GM12891 (cell line): ENCODE measurements at regions not wholly inside any gene's neighbourhood (a gene's known extent, or its start where the extent isn't known, plus 50 kb on each side); places are given as distances from the start of the nearest gene placed in this dataset.

ENCODE experiments used
- DNase-seq: peaks from one replicate; pipeline ENCODE4 v3.0.0; 2011; ENCODE audit warnings: low spot score; ENCODE audit not compliant: insufficient read length
- FAIRE-seq: peaks from 2 replicates; lab custom pipeline; 2011; peaks lifted over from hg19 to GRCh38; lab: Jason Lieb, UNC
- PAX5 ChIP-seq: IDR thresholded peaks from 2 replicates; pipeline ENCODE4 v1.6.1; 2011; ENCODE audit warnings: low read length, moderate library complexity, mild to moderate bottlenecking; ENCODE audit not compliant: insufficient read depth, severe bottlenecking
- POLR2A ChIP-seq: IDR thresholded peaks from 2 replicates; pipeline ENCODE4 v1.6.1; 2011; ENCODE audit warnings: low read depth, low read length, control low read depth
- POLR2AphosphoS5 ChIP-seq: IDR thresholded peaks from 2 replicates; pipeline ENCODE4 v1.6.1; 2011; ENCODE audit warnings: low read depth, low read length, control low read depth
- POU2F2 ChIP-seq: IDR thresholded peaks from 2 replicates; pipeline ENCODE4 v1.6.1; 2011; ENCODE audit warnings: low read depth, mild to moderate bottlenecking, control low read depth, low read length, moderate library complexity
- SPI1 ChIP-seq: IDR thresholded peaks from 2 replicates; pipeline ENCODE4 v1.6.1; 2011; ENCODE audit warnings: low read depth, low read length, control low read depth
- TAF1 ChIP-seq: IDR thresholded peaks from 2 replicates; pipeline ENCODE4 v1.6.1; 2011; ENCODE audit warnings: low read depth, low read length, control low read depth

DNA sequence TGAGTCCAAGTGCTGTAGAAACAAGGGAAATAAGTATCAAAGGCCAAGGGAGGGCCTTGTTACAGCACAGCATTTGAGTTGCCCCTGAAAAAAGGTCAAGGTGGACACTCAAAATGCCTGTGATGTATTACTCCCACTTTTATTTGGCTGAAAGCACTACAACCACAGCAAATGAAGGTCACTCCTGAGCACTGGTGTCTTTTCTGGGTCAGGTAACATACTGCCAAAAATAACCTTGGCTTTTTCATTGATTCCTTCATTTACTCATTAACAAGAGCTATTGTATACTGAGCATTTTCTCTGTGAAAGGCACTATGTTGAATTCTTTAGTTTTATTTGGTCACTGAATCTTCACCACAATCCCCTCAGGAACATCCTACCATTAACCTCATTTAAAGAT is 590.3 kb downstream of the BCL11A start:
- DNase-seq (no peak), FAIRE-seq (no peak)
- no peak for TF ChIP-seq SPI1
- TF ChIP-seq PAX5 = no peak
- no peak for TF ChIP-seq POLR2AphosphoS5
- no peak for TF ChIP-seq POU2F2
- TF ChIP-seq TAF1 = no peak
- TF ChIP-seq POLR2A = no peak

DNA sequence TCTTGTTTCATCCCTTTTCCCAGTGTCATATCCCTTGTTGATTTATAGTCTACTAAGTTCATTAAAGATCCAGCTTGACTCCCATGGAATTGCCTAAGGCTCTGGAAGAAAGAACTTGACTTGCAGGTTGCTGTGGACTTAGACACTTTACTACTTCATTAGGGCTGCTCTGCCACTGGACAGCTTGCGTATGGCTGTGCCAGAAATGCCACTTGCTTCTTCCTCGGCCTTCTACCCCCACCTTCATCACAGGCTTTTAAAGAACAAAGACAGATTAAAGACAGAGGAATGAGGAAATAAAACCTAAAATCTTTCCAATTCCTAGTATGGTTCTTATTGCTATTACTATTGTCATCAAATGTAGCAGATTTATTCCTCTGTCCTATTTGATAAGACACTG is 591.7 kb downstream of the BCL11A start:
- DNase-seq (no peak), FAIRE-seq (no peak)
- TF ChIP-seq TAF1 = no peak
- TF ChIP-seq SPI1 = no peak
- no peak for TF ChIP-seq POLR2A
- no peak for TF ChIP-seq POU2F2

DNA sequence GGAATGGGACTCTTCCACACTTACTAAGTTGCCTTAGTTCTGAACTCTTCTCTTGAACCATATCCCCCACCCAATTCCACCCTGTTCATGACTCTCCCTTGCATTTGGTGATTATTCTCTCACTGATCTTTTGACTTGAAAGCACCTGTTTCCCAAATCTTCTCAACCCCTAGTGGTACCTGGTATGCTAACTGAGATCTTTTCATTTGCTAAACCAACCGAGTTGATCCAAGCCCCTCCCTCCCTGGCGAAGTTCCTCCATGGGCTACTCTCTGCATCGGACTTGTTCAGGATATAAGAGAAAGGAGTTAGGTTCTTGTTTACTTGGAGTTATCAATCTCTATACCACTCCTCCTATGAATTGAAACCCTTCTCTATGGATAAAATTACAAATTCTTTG is 593.5 kb downstream of the BCL11A start:
- no peak for TF ChIP-seq POLR2AphosphoS5
- TF ChIP-seq PAX5 = no peak
- TF ChIP-seq POLR2A = no peak
- TF ChIP-seq SPI1 = no peak
- no peak for TF ChIP-seq POU2F2
- no peak for TF ChIP-seq TAF1
- DNase-seq (no peak), FAIRE-seq (no peak)

DNA sequence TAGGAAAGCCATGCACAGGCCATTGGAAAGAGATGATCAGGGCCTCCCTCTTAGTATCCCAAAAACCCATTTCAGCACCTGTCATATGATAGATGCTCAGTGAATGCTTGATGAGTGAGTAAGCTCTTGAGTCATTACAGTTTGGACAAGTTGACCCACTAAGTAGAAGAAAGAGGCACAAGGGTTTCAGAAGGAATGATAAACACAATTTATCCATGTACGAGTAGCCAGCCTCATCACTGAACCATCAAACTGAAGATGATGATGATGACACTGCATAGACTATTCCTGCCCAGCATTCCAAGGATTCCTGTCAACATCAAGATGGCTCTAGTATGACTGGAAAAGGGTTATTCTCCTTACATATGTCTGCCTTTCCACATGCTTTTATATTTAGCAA is 596.0 kb downstream of the BCL11A start:
- DNase-seq (no peak), FAIRE-seq (no peak)
- TF ChIP-seq TAF1 = no peak
- no peak for TF ChIP-seq POLR2A
- TF ChIP-seq POLR2AphosphoS5 = no peak
- TF ChIP-seq SPI1 = no peak
- TF ChIP-seq POU2F2 = no peak
- no peak for TF ChIP-seq PAX5

DNA sequence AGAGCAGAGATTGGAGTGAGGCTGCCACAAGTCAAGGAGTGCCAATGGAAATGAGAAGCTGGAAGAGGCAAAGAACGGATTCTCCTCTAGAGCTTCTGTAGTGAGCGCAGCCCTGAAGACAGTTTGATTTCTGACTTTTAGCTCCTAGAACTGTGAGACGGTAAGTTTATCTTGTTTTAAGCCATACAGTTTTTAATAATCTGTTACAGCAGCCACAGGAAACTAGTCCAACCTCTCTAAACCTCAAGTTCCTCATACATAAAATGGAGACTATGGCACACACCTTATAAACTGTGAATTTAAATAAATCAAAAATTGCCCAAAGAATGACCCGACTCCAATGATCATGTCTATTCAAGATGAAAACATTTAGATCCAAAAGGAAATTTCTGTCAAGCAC is 596.5 kb downstream of the BCL11A start:
- no peak for FAIRE-seq
- TF ChIP-seq PAX5 (no peak), SPI1 (no peak), TAF1 (no peak), POLR2AphosphoS5 (no peak), POU2F2 (no peak), POLR2A (no peak)
- no peak for DNase-seq

DNA sequence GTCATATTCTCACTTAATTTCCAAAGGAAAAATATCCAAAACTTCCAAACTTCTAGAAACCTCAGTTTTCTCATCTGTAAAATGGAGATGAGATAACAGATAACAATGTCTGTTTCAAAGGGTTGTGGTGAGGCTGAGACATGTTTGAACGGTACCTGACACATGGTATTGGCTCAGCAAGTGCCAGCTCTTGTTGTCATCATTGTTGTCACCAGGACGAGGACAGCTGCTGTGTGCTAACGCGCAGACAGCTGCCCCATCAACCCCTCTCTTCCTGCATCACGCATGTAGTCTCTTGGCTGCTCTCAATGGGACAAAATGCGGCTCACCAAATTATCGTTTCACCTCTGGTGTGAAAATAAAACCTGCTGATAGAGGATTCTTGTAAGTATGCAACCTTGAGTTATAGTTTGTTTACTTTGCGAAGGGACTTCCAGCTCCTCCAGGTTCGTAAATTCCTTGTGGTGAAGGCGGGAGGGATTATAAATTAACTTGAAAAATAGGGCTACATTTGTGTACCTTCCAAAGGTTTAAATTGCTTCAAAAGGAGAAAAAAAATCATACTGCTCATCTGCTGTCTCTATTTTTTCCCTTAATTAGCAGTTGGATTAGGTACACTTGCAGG is 605.4 kb downstream of the BCL11A start:
- FAIRE-seq = no peak
- no peak for TF ChIP-seq POLR2A
- no peak for TF ChIP-seq POLR2AphosphoS5
- no peak for TF ChIP-seq TAF1
- no peak for DNase-seq

DNA sequence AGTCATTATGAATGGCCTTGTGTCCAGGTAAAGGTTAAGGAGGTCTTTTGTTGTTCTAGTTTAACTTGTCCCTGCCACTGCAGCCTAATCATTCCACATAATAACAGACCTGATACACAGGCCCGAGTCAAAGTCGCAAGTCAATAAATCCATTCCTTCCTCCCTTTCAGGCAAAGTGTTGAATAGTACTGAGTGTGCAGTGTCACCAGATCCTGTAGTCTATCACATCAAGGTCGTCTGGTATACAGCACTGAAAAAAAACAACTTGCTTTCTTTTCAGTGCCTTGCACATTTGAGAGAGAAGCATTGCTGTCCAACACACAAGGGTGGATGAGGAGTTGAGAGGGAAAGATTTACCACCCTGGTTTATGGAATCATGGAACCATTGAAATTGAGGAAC is 606.2 kb downstream of the BCL11A start:
- no peak for TF ChIP-seq POLR2AphosphoS5
- no peak for FAIRE-seq

DNA sequence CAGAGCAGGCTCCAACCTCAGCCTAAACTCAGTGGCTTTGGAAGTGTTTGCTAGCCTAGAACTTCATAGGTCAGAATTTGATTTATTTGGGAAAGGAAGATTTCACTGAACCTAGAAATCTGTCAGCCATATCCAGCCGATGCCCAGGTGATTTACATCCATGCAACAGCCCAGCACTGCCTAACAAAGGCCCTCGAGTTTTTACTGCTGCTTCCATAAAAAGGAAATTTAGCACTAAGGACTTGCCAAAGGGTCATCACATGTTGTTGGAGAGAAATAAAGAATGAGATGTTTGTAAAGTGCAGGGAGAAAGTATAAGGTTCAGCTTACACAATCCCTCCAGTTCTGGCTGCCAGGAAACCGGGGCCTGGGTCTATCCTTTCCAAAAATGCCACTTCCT is 614.2 kb downstream of the BCL11A start:
- TF ChIP-seq POU2F2 = no peak
- TF ChIP-seq POLR2AphosphoS5 = no peak
- TF ChIP-seq SPI1 = no peak
- TF ChIP-seq PAX5 = no peak
- TF ChIP-seq POLR2A = no peak
- TF ChIP-seq TAF1 = no peak
- no peak for FAIRE-seq
- DNase-seq = no peak

More for the DNA sequence above, 606.2 kb downstream of the BCL11A start:
- DNase-seq = no peak

DNA sequence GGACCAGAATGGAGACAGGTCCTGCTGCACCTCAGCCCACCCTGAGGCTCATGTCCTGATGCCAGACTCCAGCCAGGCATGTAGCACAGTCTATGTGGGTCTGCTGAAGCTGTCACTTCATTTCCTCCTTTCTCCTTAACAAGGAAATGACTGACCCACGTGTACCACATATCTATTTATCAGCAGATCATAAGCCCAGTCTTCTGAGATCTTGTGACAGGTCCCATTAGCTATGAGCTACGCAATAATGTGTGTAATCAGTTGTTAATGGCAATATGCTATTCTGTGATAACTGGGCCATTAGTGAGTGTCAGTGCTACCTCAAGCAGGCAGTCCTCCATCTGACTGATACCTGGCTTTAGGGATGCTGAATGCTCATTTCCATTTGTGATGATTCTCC is 615.3 kb downstream of the BCL11A start:
- TF ChIP-seq POU2F2 = no peak
- TF ChIP-seq SPI1 = no peak
- no peak for TF ChIP-seq POLR2AphosphoS5
- no peak for TF ChIP-seq POLR2A
- TF ChIP-seq TAF1 = no peak
- no peak for TF ChIP-seq PAX5
- FAIRE-seq = no peak
- no peak for DNase-seq

DNA sequence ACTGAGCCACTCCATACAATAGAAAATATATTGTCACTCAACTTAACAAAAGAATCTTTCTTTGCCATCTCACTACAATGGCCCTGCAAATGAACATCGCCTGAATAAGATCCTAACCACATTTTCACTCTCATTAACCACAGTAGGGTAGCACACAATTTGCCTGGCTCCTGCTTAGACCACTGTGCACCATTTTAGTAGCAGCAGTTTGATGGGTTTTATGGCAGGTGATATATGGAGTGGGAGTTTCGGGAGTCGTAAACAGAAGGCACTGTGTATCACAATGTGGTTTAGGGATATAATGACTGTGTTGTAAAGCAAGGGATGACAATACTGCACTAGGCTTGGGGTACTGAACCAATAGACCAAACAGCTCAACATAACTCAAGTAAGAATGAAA is 617.4 kb downstream of the BCL11A start:
- peak; percentile 13 for FAIRE-seq

DNA sequence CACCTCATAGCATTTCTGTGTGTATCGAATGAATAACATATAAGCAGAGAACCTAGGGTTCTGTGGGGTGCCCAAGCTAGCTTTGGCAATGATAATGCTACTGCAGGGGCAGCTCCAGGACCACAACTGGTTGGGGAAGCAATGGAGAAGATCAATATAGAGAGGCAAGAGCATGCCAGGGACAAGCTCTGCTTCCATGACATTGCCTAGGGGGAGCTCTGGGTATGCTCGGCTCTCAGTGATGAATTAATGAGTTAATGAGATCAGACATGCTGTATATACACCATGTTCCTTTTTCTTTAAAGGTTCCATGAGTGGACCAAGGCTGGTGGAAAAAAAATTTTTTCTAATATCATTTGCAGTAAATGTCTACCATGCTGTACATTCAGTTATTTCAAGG is 618.4 kb downstream of the BCL11A start:
- DNase-seq (no peak), FAIRE-seq (no peak)
- no peak for TF ChIP-seq PAX5
- no peak for TF ChIP-seq POLR2A
- no peak for TF ChIP-seq TAF1
- TF ChIP-seq POU2F2 = no peak
- TF ChIP-seq POLR2AphosphoS5 = no peak
- TF ChIP-seq SPI1 = no peak

More for the DNA sequence above, 617.4 kb downstream of the BCL11A start:
- no peak for DNase-seq
- TF ChIP-seq TAF1 = no peak
- no peak for TF ChIP-seq POLR2A
- TF ChIP-seq POLR2AphosphoS5 = no peak
- no peak for TF ChIP-seq SPI1
- TF ChIP-seq POU2F2 = no peak
- TF ChIP-seq PAX5 = no peak
